Common myeloid progenitor, CD34-positive (primary cell): ENCODE measurements at regions not wholly inside any gene's neighbourhood (a gene's known extent, or its start where the extent isn't known, plus 50 kb on each side); places are given as distances from the start of the nearest gene placed in this dataset.

Experiments used
- CTCF ChIA-PET: fragments of 350-600 bp; sonication (Branson Sonifier 250); formaldehyde crosslinking; loops from one replicate; lab custom pipeline; 2021; ENCODE audit warnings: antibody characterized with exemption; lab: Charles Lee
- POLR2A ChIA-PET: fragments of 350-600 bp; sonication (Branson Sonifier 250); formaldehyde crosslinking; loops from one replicate; lab custom pipeline; 2021; ENCODE audit warnings: antibody characterized with exemption; lab: Charles Lee
- DNase-seq, 3 donors: peaks; one replicate each; pipeline versions ENCODE4 v3.0.0 to v3.0.0-alpha.2; 2013
- H3K27ac ChIP-seq, 2 experiments: 1 replicate in 1 of 2; 2 replicates in 1 of 2; pipeline ENCODE4 v1.7.0; 2013; ENCODE audit warnings: inconsistent platforms in 2 of 2, low read length in 2 of 2, mild to moderate bottlenecking in 2 of 2, low read depth in 1 of 2, moderate library complexity in 1 of 2; ENCODE audit not compliant: severe bottlenecking in 2 of 2, insufficient read depth in 1 of 2, poor library complexity in 1 of 2
- H3K27me3 ChIP-seq, 5 experiments: replicated peaks in 2 of 5; 1 replicate in 3 of 5; 2 replicates in 2 of 5; pipeline versions ENCODE4 v1.6.1 to v1.7.0; 2013; ENCODE audit warnings: low read length in 4 of 5, mild to moderate bottlenecking in 2 of 5, moderate library complexity in 2 of 5, inconsistent platforms in 1 of 5; ENCODE audit not compliant: insufficient read depth in 5 of 5, control insufficient read depth in 4 of 5
- H3K36me3 ChIP-seq, 4 experiments: 1 replicate in 2 of 4; 2 replicates in 2 of 4; pipeline versions ENCODE4 v1.6.1 to v1.7.0; 2013; ENCODE audit warnings: low read length in 3 of 4, control low read depth in 1 of 4, mild to moderate bottlenecking in 1 of 4; ENCODE audit not compliant: control insufficient read depth in 4 of 4, insufficient read depth in 4 of 4
- H3K4me1 ChIP-seq, 4 experiments: 1 replicate in 3 of 4; 2 replicates in 1 of 4; pipeline versions ENCODE4 v1.6.1 to v1.7.1; 2013; ENCODE audit warnings: low read length in 3 of 4, mild to moderate bottlenecking in 3 of 4, control low read depth in 1 of 4, inconsistent platforms in 1 of 4, moderate library complexity in 1 of 4; ENCODE audit not compliant: control insufficient read depth in 4 of 4, insufficient read depth in 4 of 4; ENCODE audit errors: control extremely low read depth in 1 of 4
- H3K4me3 ChIP-seq, 7 experiments: 1 replicate in 4 of 7; 2 replicates in 3 of 7; pipeline versions ENCODE4 v1.5.1 to v1.7.0; 2013; ENCODE audit warnings: mild to moderate bottlenecking in 7 of 7, low read length in 6 of 7, moderate library complexity in 6 of 7, inconsistent platforms in 2 of 7, low read depth in 2 of 7, control low read depth in 1 of 7; ENCODE audit not compliant: insufficient read depth in 4 of 7, control insufficient read depth in 1 of 7; ENCODE audit errors: extremely low read depth in 1 of 7
- H3K9me3 ChIP-seq, 5 experiments: 1 replicate in 4 of 5; 2 replicates in 1 of 5; pipeline versions ENCODE4 v1.6.1 to v1.7.1; 2013; ENCODE audit warnings: low read length in 4 of 5, mild to moderate bottlenecking in 2 of 5, inconsistent platforms in 1 of 5, low read depth in 1 of 5, moderate library complexity in 1 of 5; ENCODE audit not compliant: control insufficient read depth in 4 of 5, insufficient read depth in 2 of 5; ENCODE audit errors: control extremely low read depth in 1 of 5
- WGBS: methylation state at CpG from one replicate; pipeline ENCODE4 v1.1.5; 2013; ENCODE audit not compliant: insufficient coverage; 5-methylcytosine and 5-hydroxymethylcytosine counted together

DNA sequence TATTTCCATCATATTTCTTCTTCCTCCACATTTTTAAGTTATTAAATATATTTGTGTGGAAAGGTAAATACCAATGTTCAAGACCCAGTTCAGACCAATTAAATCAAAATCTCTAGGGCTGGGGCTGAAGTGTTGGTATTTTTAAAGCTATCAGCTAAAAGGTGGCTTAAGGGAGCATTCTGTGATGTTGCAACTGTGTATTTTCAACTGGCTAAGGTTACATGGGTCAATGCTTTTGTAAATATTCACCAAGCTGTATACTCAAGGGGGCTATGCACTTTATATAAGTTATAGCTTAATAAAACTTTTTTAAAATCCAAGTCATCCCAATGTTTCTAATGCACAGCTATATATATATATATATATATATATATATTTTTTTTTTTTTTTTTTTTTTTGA, 316.9 kb upstream of the GRM3 start:
- Histone ChIP-seq H3K9me3 (peaks cover 0 to 1% (median 0%) of the 10 kb centered on the region in 5 experiments), H3K4me1 (no peaks in the 10 kb centered on the region), H3K4me3 (no peak overlapping the region), H3K27ac (no peak overlapping the region), H3K27me3 (no peaks in the 10 kb centered on the region), H3K36me3 (no peaks in the 10 kb centered on the region)
- POLR2A ChIA-PET = no interaction called here
- CTCF ChIA-PET = no interaction called here
- DNase-seq = no peak

DNA sequence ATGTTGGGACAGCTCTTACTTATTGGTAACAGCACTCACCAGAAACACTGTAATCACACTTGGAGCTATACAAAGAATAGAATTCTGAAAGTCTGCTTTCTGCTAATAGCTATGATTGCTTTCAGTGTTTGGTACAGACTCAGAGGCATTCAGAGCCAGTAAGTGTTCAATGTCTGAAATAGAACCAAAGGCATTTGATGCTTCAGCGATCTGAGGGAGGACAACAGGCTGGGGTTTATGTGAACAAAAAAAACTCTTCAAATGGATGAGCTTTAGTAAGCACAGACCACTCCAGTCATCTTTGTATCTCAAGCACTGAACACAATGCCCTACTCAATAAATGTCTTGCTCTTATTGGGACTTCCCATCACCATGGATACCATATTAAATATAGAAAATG, 322.8 kb upstream of the GRM3 start:
- ChIA-PET POLR2A (no interaction called here), CTCF (interaction anchor here (1.3 kb wide), 1 partner anchor 18 kb away, joined by 3 read pairs; no protein-coding TSS in a partner anchor)
- WGBS = no CpG with 5 or more reads among the region's 1 CpG
- DNase-seq = no peak
- no peaks in the 10 kb centered on the region for H3K27me3 ChIP-seq
- no peaks in the 10 kb centered on the region for H3K9me3 ChIP-seq
- no peaks in the 10 kb centered on the region for H3K4me1 ChIP-seq
- no peak overlapping the region for H3K4me3 ChIP-seq
- H3K36me3 ChIP-seq = no peaks in the 10 kb centered on the region
- no peak overlapping the region for H3K27ac ChIP-seq

DNA sequence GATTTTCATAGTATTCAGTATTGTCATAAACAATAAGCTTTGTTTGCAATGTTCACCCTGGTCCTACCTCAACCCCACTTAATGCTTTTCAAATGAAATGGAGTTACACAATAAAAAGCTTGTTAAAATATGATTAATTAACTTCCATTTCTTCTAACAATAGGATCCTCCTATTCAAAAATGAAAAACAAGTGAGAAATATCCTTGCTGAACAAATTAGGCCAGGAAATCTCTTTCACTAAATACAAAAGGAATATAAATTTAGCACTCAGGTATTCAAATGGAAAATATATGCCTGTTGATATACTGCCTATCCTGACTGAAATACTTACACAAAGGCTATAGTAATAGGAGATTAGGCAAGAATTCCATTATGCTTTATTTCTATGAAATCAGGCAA, 323.4 kb upstream of the GRM3 start:
- H3K4me3 ChIP-seq = no peak overlapping the region
- CTCF ChIA-PET = interaction anchor here (1.3 kb wide), 1 partner anchor 18 kb away, joined by 3 read pairs; no protein-coding TSS in a partner anchor

DNA sequence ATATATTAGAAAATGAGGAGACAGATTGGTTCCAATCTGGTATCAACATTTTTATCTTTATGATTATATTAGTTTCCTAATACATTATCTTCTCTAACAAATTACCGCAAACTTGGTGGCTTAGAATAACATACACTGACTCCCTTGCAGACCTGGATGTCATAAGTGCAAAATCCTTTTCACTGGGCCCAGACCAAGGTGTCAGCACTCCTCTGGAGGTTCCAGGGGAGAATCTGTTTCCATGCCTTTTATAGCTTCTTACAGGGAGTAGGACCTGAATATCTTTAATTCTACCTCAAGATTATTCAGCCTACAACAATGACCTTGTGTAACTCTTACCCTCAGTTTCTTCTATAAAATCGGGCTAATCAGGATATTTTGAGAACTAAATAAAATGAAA, 329.9 kb upstream of the GRM3 start:
- Histone ChIP-seq H3K27me3 (no peaks in the 10 kb centered on the region), H3K4me1 (no peaks in the 10 kb centered on the region), H3K27ac (no peak overlapping the region), H3K4me3 (no peak overlapping the region), H3K36me3 (no peaks in the 10 kb centered on the region), H3K9me3 (no peaks in the 10 kb centered on the region)
- DNase-seq = no peak
- ChIA-PET POLR2A (no interaction called here), CTCF (no interaction called here)
- no CpG with 5 or more reads among the region's 2 CpGs for WGBS

More for the DNA sequence above, 323.4 kb upstream of the GRM3 start:
- Histone ChIP-seq H3K27ac (no peak overlapping the region), H3K36me3 (no peaks in the 10 kb centered on the region), H3K27me3 (no peaks in the 10 kb centered on the region), H3K9me3 (no peaks in the 10 kb centered on the region), H3K4me1 (no peaks in the 10 kb centered on the region)
- POLR2A ChIA-PET = no interaction called here
- no peak for DNase-seq

DNA sequence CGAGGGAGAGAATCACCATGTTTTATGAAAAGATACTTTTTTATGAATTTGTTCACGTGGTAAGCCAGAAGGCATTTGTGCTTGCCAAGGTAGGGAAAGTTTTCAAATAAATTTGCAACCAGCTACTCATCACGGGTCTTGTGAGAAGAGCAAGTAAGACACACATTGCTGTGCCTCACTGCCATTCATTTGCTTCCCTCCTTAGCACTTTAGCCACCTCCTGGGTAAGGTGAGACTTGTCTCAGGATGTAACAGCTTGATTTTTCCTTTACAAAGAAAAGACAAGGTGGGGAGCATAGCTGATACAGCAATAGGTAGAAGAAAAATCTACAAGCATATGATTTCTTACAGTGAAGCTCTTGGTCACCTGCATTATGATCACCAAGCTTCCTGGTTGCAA, 342.4 kb upstream of the GRM3 start:
- no peak overlapping the region for H3K4me3 ChIP-seq
- no peaks in the 10 kb centered on the region for H3K9me3 ChIP-seq
- DNase-seq = no peak
- ChIA-PET CTCF (no interaction called here), POLR2A (no interaction called here)
- H3K27me3 ChIP-seq = no peaks in the 10 kb centered on the region
- 46% methylated on average over 2 of the region's 3 CpGs for WGBS
- no peak overlapping the region for H3K27ac ChIP-seq
- H3K4me1 ChIP-seq = no peaks in the 10 kb centered on the region
- H3K36me3 ChIP-seq = no peaks in the 10 kb centered on the region

DNA sequence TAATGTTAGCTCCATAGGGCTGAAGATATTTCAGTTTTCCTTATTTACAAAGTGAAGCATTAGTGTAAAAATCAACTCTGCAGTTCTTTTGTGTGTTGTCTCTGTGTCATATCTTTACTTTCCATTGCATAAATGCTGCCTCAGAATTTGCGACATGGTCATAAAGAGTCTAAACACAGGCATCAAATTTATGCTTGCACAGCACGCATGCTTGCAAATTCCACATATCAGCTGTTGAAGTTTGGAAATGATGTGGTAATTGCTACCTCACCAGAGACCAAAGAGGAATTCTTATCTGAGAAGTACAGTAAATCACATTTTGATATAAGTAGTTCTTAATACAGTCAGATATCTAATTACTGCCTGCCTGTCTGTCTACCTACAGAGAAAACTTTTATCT, 348.2 kb upstream of the GRM3 start:
- no peaks in the 10 kb centered on the region for H3K9me3 ChIP-seq
- no peaks in the 10 kb centered on the region for H3K36me3 ChIP-seq
- CTCF ChIA-PET = no interaction called here
- H3K27me3 ChIP-seq = no peaks in the 10 kb centered on the region
- no peak for DNase-seq
- no peak overlapping the region for H3K27ac ChIP-seq
- H3K4me1 ChIP-seq = no peaks in the 10 kb centered on the region
- H3K4me3 ChIP-seq = no peak overlapping the region
- no CpG with 5 or more reads among the region's 2 CpGs for WGBS
- POLR2A ChIA-PET = no interaction called here

DNA sequence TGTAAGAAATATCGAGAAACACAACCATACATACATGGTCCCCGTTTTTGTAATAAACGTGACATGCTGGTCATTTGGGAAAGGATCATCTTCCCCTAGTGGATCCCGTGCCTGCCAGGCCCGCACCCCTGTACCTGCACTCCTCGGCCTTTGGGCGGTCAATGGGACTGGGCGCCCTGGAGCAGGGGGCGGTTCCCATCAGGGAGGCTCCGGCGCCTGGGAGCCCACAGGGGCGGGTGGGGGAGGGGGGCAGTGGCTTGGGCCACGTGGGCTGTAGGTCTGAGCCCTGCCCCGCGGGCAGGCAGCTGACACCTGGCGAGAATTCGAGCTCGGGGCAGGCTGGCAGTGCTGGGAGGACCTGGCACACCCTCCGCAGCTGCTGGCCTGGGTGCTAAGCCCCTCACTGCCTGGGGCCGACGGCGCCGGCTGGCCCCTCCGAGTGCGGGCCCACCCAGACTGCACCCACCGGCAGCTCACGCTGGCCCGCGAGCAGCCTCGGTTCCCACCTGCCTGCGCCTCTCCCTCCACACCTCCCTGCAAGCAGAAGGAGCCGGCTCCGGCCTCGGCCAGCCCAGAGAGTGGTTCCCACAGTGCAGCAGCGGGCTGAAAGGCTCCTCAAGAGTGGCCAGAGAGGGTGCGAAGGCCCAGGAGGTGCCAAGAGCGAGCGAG, 361.6 kb upstream of the GRM3 start:
- ChIA-PET CTCF (no interaction called here), POLR2A (no interaction called here)
- H3K4me3 ChIP-seq = no peak overlapping the region
- no peak overlapping the region for H3K27ac ChIP-seq
- H3K27me3 ChIP-seq = no peaks in the 10 kb centered on the region
- WGBS = 92% methylated on average over 24 of the region's 38 CpGs
- H3K9me3 ChIP-seq = no peaks in the 10 kb centered on the region
- H3K4me1 ChIP-seq = no peaks in the 10 kb centered on the region
- no peaks in the 10 kb centered on the region for H3K36me3 ChIP-seq
- DNase-seq = no peak
